Esophagus muscularis mucosa (tissue), 4 donors: ENCODE measurements at regions not wholly inside any gene's neighbourhood (a gene's known extent, or its start where the extent isn't known, plus 50 kb on each side); places are given as distances from the start of the nearest gene placed in this dataset.

Source experiments
- DNase-seq: peaks from one replicate; pipeline ENCODE4 v3.0.0-alpha.2; 2017; ENCODE audit errors: extremely low spot score
- H3K27ac ChIP-seq, 4 donors: fragments of 200-600 bp; sonication (generic); replicated peaks in 1 of 4; 1 replicate in 3 of 4; 2 replicates in 1 of 4; pipeline ENCODE4 v1.5.1; 2016 to 2019; ENCODE audit warnings: mild to moderate bottlenecking in 1 of 4
- H3K27me3 ChIP-seq, 4 donors: fragments of 200-600 bp; sonication (generic); one replicate each; pipeline versions ENCODE4 v1.5.1 to v1.6.0; 2016 to 2019
- H3K36me3 ChIP-seq, 4 donors: fragments of 200-600 bp; sonication (generic); one replicate each; pipeline ENCODE4 v1.5.1; 2016 to 2019
- H3K4me1 ChIP-seq, 4 donors: fragments of 200-600 bp; sonication (generic); one replicate each; pipeline ENCODE4 v1.5.1; 2016 to 2019
- H3K4me3 ChIP-seq, 4 donors: fragments of 200-600 bp; sonication (generic); 1 replicate in 2 of 4; 2 replicates in 2 of 4; pipeline ENCODE4 v1.5.1; 2016 to 2019; ENCODE audit warnings: mild to moderate bottlenecking in 4 of 4, moderate library complexity in 1 of 4
- H3K9me3 ChIP-seq, 4 donors: fragments of 200-600 bp; sonication (generic); 1 replicate in 3 of 4; 2 replicates in 1 of 4; pipeline ENCODE4 v1.5.1; 2016 to 2019
- CTCF ChIP-seq, 3 experiments: fragments of 200-600 bp in 2 of 3; fragments of 450-650 bp in 1 of 3; sonication (generic) in 2 of 3; IDR thresholded peaks; one replicate each; pipeline ENCODE4 v1.5.1; 2017 to 2019; ENCODE audit warnings: antibody characterized with exemption in 3 of 3, mild to moderate bottlenecking in 2 of 3, moderate library complexity in 1 of 3
- EP300 ChIP-seq: sonication (generic); formaldehyde crosslinking; IDR thresholded peaks from one replicate; pipeline ENCODE4 v1.6.1; 2017; ENCODE audit warnings: antibody characterized with exemption
- POLR2A ChIP-seq: fragments of 450-650 bp; IDR thresholded peaks from one replicate; pipeline ENCODE4 v1.6.1; 2017; ENCODE audit warnings: antibody characterized with exemption, moderate library complexity, mild to moderate bottlenecking, low read depth
- POLR2AphosphoS5 ChIP-seq, 2 donors: sonication (generic); formaldehyde crosslinking; IDR thresholded peaks; one replicate each; pipeline ENCODE4 v1.6.1; 2017; ENCODE audit warnings: antibody characterized with exemption in 2 of 2
- WGBS: methylation state at CpG from one replicate; pipeline ENCODE4 v1.1.5; 2018; 5-methylcytosine and 5-hydroxymethylcytosine counted together
- intact Hi-C: fragments of 100-400 bp; cut with DNase I; formaldehyde crosslinking; loops from one replicate; pipeline ENCODE4 v1.15.1; 2023

- Histone ChIP-seq H3K4me3 (no peak overlapping the region), H3K36me3 (no peaks in the 10 kb centered on the region), H3K27me3 (no peaks in the 10 kb centered on the region), H3K27ac (peak overlapping the region; percentile 79 to 85 (median 82)), H3K9me3 (no peaks in the 10 kb centered on the region), H3K4me1 (peaks cover 0 to 58% (median 54%) of the 10 kb centered on the region in 4 donors)
- intact Hi-C loops = no loop called here
- WGBS = 37% methylated on average over 11 of the region's 12 CpGs
- DNase-seq = no peak
- TF ChIP-seq POLR2AphosphoS5 (IDR thresholded peaks at IDR 0.05) (peak; percentile 41 to 65), POLR2A (no peak)
Observed at GRCh38 chr16:86367291-86368072, 142.8 kb upstream of the FOXF1 start.

GRCh38 chr16:86368261-86368660 is 142.1 kb upstream of the FOXF1 start:
- peak overlapping the region; percentile 79 to 85 (median 82) for H3K27ac ChIP-seq

GRCh38 chr16:86370062-86370461 is 140.3 kb upstream of the FOXF1 start:
- WGBS = 80% methylated on average over 6 of the region's 6 CpGs
- intact Hi-C loops = no loop called here
- no peak for TF ChIP-seq EP300
- TF ChIP-seq CTCF (IDR thresholded peaks at IDR 0.05) = no peak
- no peak for TF ChIP-seq POLR2AphosphoS5 (IDR thresholded peaks at IDR 0.05)
- no peak for TF ChIP-seq POLR2A

More at GRCh38 chr16:86368261-86368660, 142.1 kb upstream of the FOXF1 start:
- Histone ChIP-seq H3K27me3 (no peaks in the 10 kb centered on the region), H3K36me3 (no peaks in the 10 kb centered on the region), H3K9me3 (no peaks in the 10 kb centered on the region), H3K4me1 (peaks cover 0 to 50% (median 47%) of the 10 kb centered on the region in 4 donors), H3K4me3 (no peak overlapping the region)
- intact Hi-C loops = no loop called here
- WGBS = 73% methylated on average over 12 of the region's 12 CpGs
- no peak for DNase-seq
- no peak for TF ChIP-seq POLR2A
- no peak for TF ChIP-seq EP300
- TF ChIP-seq POLR2AphosphoS5 (IDR thresholded peaks at IDR 0.05) = no peak
- no peak for TF ChIP-seq CTCF (IDR thresholded peaks at IDR 0.05)

GRCh38 chr16:86371083-86371803 is 139.1 kb upstream of the FOXF1 start:
- WGBS = 85% methylated on average over 20 of the region's 20 CpGs
- no peaks in the 10 kb centered on the region for H3K36me3 ChIP-seq
- no peak for DNase-seq
- H3K4me1 ChIP-seq = peaks cover 0 to 20% (median 19%) of the 10 kb centered on the region in 4 donors
- intact Hi-C loops = no loop called here
- H3K4me3 ChIP-seq = no peak overlapping the region
- H3K27ac ChIP-seq = no peak overlapping the region
- peaks cover 0 to 6% (median 0%) of the 10 kb centered on the region in 4 donors for H3K9me3 ChIP-seq
- TF ChIP-seq EP300 (no peak), POLR2AphosphoS5 (IDR thresholded peaks at IDR 0.05) (no peak), CTCF (IDR thresholded peaks at IDR 0.05) (no peak), POLR2A (no peak)
- H3K27me3 ChIP-seq = no peaks in the 10 kb centered on the region

More at GRCh38 chr16:86370062-86370461, 140.3 kb upstream of the FOXF1 start:
- no peak for DNase-seq
- Histone ChIP-seq H3K4me1 (peaks cover 0 to 32% (median 29%) of the 10 kb centered on the region in 4 donors), H3K27me3 (no peaks in the 10 kb centered on the region), H3K4me3 (no peak overlapping the region), H3K9me3 (peaks cover 0 to 6% (median 0%) of the 10 kb centered on the region in 4 donors), H3K36me3 (no peaks in the 10 kb centered on the region), H3K27ac (no peak overlapping the region)

GRCh38 chr16:86372193-86372592 is 138.1 kb upstream of the FOXF1 start:
- 91% methylated on average over 8 of the region's 8 CpGs for WGBS
- Histone ChIP-seq H3K4me3 (no peak overlapping the region), H3K4me1 (peaks cover 0 to 11% (median 10%) of the 10 kb centered on the region in 4 donors), H3K9me3 (peaks cover 0 to 6% (median 0%) of the 10 kb centered on the region in 4 donors), H3K27me3 (no peaks in the 10 kb centered on the region), H3K36me3 (no peaks in the 10 kb centered on the region), H3K27ac (no peak overlapping the region)
- DNase-seq = no peak
- intact Hi-C loops = no loop called here
- TF ChIP-seq POLR2AphosphoS5 (IDR thresholded peaks at IDR 0.05) (no peak), POLR2A (no peak), EP300 (no peak), CTCF (IDR thresholded peaks at IDR 0.05) (no peak)
